HL-60 (cell line): ENCODE measurements at regions not wholly inside any gene's neighbourhood (a gene's known extent, or its start where the extent isn't known, plus 50 kb on each side); places are given as distances from the start of the nearest gene placed in this dataset.

ENCODE experiments used
- DNase-seq, 2 experiments: peaks; one replicate each; pipeline ENCODE4 v3.0.0-alpha.2; 2010 to 2020; ENCODE audit warnings: low read depth in 1 of 2, low spot score in 1 of 2
- H3K27ac ChIP-seq: fragments of 250-450 bp; sonication (Bioruptor Pico); replicated peaks from 2 replicates; pipeline ENCODE4 v1.5.1; 2020; ENCODE audit warnings: mild to moderate bottlenecking, moderate library complexity
- H3K27me3 ChIP-seq: fragments of 250-450 bp; sonication (Bioruptor Pico); 2 replicates; pipeline ENCODE4 v1.5.1; 2021; ENCODE audit warnings: mild to moderate bottlenecking, moderate library complexity; ENCODE audit not compliant: insufficient read depth, poor library complexity, severe bottlenecking
- H3K4me3 ChIP-seq: replicated peaks from 2 replicates; pipeline ENCODE4 v1.5.1; 2011; ENCODE audit warnings: mild to moderate bottlenecking, control low read depth, low read length; ENCODE audit not compliant: insufficient read depth
- CTCF ChIP-seq: IDR thresholded peaks from one replicate; pipeline ENCODE4 v1.5.1; 2011; ENCODE audit warnings: low read length, control low read depth, inconsistent platforms; ENCODE audit not compliant: insufficient read depth
- GABPA ChIP-seq: IDR thresholded peaks from 2 replicates; pipeline ENCODE4 v1.6.1; 2012; ENCODE audit warnings: low read depth
- POLR2AphosphoS5 ChIP-seq: IDR thresholded peaks from 2 replicates; pipeline ENCODE4 v1.6.1; 2012; ENCODE audit warnings: low read depth
- REST ChIP-seq: IDR thresholded peaks from 2 replicates; pipeline ENCODE4 v1.6.1; 2012; ENCODE audit warnings: low read depth; ENCODE audit not compliant: insufficient replicate concordance
- SPI1 ChIP-seq: IDR thresholded peaks from 2 replicates; pipeline ENCODE4 v1.6.1; 2012; ENCODE audit warnings: low read depth, mild to moderate bottlenecking, borderline replicate concordance

- no peaks in the 10 kb centered on the region for H3K27me3 ChIP-seq
- TF ChIP-seq POLR2AphosphoS5 (no peak), GABPA (no peak), SPI1 (no peak), CTCF (no peak), REST (no peak)
- no peak overlapping the region for H3K4me3 ChIP-seq
Observed at GRCh38 chr3:6417174-6417573, 443.7 kb upstream of the GRM7 start.

GRCh38 chr3:6418485-6418884 is 442.4 kb upstream of the GRM7 start:
- no peak for TF ChIP-seq CTCF
- TF ChIP-seq SPI1: no peak
- TF ChIP-seq POLR2AphosphoS5: no peak
- no peak for TF ChIP-seq REST
- TF ChIP-seq GABPA: no peak
- Histone ChIP-seq H3K4me3 (no peak overlapping the region), H3K27ac (no peak overlapping the region), H3K27me3 (no peaks in the 10 kb centered on the region)
- DNase-seq: no peak

More at GRCh38 chr3:6417174-6417573, 443.7 kb upstream of the GRM7 start:
- no peak for DNase-seq
- no peak overlapping the region for H3K27ac ChIP-seq

- no peak overlapping the region for H3K27ac ChIP-seq
- H3K27me3 ChIP-seq: no peaks in the 10 kb centered on the region
- DNase-seq: no peak
- TF ChIP-seq CTCF (no peak), REST (no peak), POLR2AphosphoS5 (no peak), SPI1 (no peak), GABPA (no peak)
- no peak overlapping the region for H3K4me3 ChIP-seq
Observed at GRCh38 chr3:6421666-6422445, 439.1 kb upstream of the GRM7 start.
